Sigmoid colon (tissue), 6 donors: ENCODE measurements at regions not wholly inside any gene's neighbourhood (a gene's known extent, or its start where the extent isn't known, plus 50 kb on each side); places are given as distances from the start of the nearest gene placed in this dataset.

Experiments used
- DNase-seq: peaks from one replicate; pipeline ENCODE4 v3.0.0-alpha.2; 2019
- H3K27ac ChIP-seq, 4 donors: fragments of 200-600 bp; sonication (generic); one replicate each; pipeline ENCODE4 v1.5.1; 2016 to 2019; ENCODE audit warnings: mild to moderate bottlenecking in 1 of 4
- H3K27me3 ChIP-seq, 3 donors: fragments of 200-600 bp; sonication (generic); one replicate each; pipeline ENCODE4 v1.5.1; 2019; ENCODE audit warnings: mild to moderate bottlenecking in 1 of 3
- H3K36me3 ChIP-seq, 4 donors: fragments of 200-600 bp; sonication (generic); one replicate each; pipeline ENCODE4 v1.5.1; 2016 to 2019
- H3K4me1 ChIP-seq, 4 donors: fragments of 200-600 bp; sonication (generic); one replicate each; pipeline ENCODE4 v1.5.1; 2017 to 2019
- H3K4me3 ChIP-seq, 4 donors: fragments of 200-600 bp; sonication (generic); one replicate each; pipeline ENCODE4 v1.5.1; 2017 to 2019; ENCODE audit warnings: mild to moderate bottlenecking in 2 of 4, moderate library complexity in 1 of 4
- H3K9me3 ChIP-seq, 4 donors: fragments of 200-600 bp in 3 of 4; sonication (generic) in 3 of 4; one replicate each; pipeline versions ENCODE4 v1.5.1 to v1.6.1; 2013 to 2019
- CTCF ChIP-seq, 4 experiments: fragments of 450-650 bp in 3 of 4; fragments of 200-600 bp in 1 of 4; IDR thresholded peaks; one replicate each; pipeline ENCODE4 v1.5.1; 2016 to 2019; ENCODE audit warnings: antibody characterized with exemption in 4 of 4, mild to moderate bottlenecking in 3 of 4, moderate library complexity in 2 of 4
- EP300 ChIP-seq, 4 donors: sonication (generic); formaldehyde crosslinking; IDR thresholded peaks; one replicate each; pipeline ENCODE4 v1.6.1; 2017; ENCODE audit warnings: antibody characterized with exemption in 4 of 4
- POLR2A ChIP-seq, 2 donors: fragments of 450-650 bp; IDR thresholded peaks; one replicate each; pipeline ENCODE4 v1.6.1; 2016; ENCODE audit warnings: antibody characterized with exemption in 2 of 2, mild to moderate bottlenecking in 2 of 2, moderate library complexity in 2 of 2
- POLR2AphosphoS5 ChIP-seq, 4 donors: sonication (generic); formaldehyde crosslinking; IDR thresholded peaks; one replicate each; pipeline ENCODE4 v1.6.1; 2017; ENCODE audit warnings: antibody characterized with exemption in 4 of 4
- WGBS, 2 donors: extraction: QIAGEN DNeasy Blood & Tissue Kit; methylation state at CpG; one replicate each; pipeline ENCODE4 v1.1.7; 2013; 5-methylcytosine and 5-hydroxymethylcytosine counted together
- intact Hi-C: fragments of 100-400 bp; cut with DNase I; formaldehyde crosslinking; loops from one replicate; pipeline ENCODE4 v1.15.1; 2023
- donor health status: healthy with polysubstance abuse.
- donor health status: healthy.

- no peak for DNase-seq
- Histone ChIP-seq H3K36me3 (no peaks in the 10 kb centered on the region), H3K4me1 (no peaks in the 10 kb centered on the region), H3K9me3 (no peaks in the 10 kb centered on the region), H3K4me3 (no peak overlapping the region), H3K27ac (no peak overlapping the region), H3K27me3 (no peaks in the 10 kb centered on the region)
- 75 to 86% methylated on average over 14 of the region's 14 CpGs for WGBS, 2 donors
- no peak for TF ChIP-seq CTCF (IDR thresholded peaks at IDR 0.05)
- TF ChIP-seq POLR2AphosphoS5 (IDR thresholded peaks at IDR 0.05) = no peak
- no peak for TF ChIP-seq EP300 (IDR thresholded peaks at IDR 0.05)
- no peak for TF ChIP-seq POLR2A (IDR thresholded peaks at IDR 0.05)
- intact Hi-C loops = no loop called here
These were observed 111.5 kb upstream of the USP24 start for GRCh38 chr1:55326496-55327243.

- no peak overlapping the region for H3K27ac ChIP-seq
- no peak for DNase-seq
- H3K9me3 ChIP-seq = no peaks in the 10 kb centered on the region
- H3K4me1 ChIP-seq = no peaks in the 10 kb centered on the region
- H3K4me3 ChIP-seq = no peak overlapping the region
- intact Hi-C loops = no loop called here
- WGBS, 2 donors = 87 to 91% methylated on average over 6 of the region's 6 CpGs
- TF ChIP-seq POLR2A (IDR thresholded peaks at IDR 0.05) (no peak), POLR2AphosphoS5 (IDR thresholded peaks at IDR 0.05) (no peak), EP300 (IDR thresholded peaks at IDR 0.05) (no peak), CTCF (IDR thresholded peaks at IDR 0.05) (no peak)
- no peaks in the 10 kb centered on the region for H3K27me3 ChIP-seq
- H3K36me3 ChIP-seq = no peaks in the 10 kb centered on the region
These were observed 108.6 kb upstream of the USP24 start for GRCh38 chr1:55323760-55324159.

GRCh38 chr1:55322842-55323241 is 107.7 kb upstream of the USP24 start:
- Histone ChIP-seq H3K9me3 (no peaks in the 10 kb centered on the region), H3K36me3 (no peaks in the 10 kb centered on the region), H3K27me3 (no peaks in the 10 kb centered on the region), H3K27ac (no peak overlapping the region), H3K4me3 (no peak overlapping the region), H3K4me1 (peaks cover 0 to 2% (median 0%) of the 10 kb centered on the region in 4 donors)
- WGBS, 2 donors = 78 to 88% methylated on average over 1 of the region's 1 CpG
- DNase-seq = no peak
- TF ChIP-seq EP300 (IDR thresholded peaks at IDR 0.05) = no peak
- TF ChIP-seq POLR2A (IDR thresholded peaks at IDR 0.05) = no peak
- no peak for TF ChIP-seq POLR2AphosphoS5 (IDR thresholded peaks at IDR 0.05)
- no peak for TF ChIP-seq CTCF (IDR thresholded peaks at IDR 0.05)
- intact Hi-C loops = no loop called here

GRCh38 chr1:55321942-55322341 is 106.8 kb upstream of the USP24 start:
- no peak overlapping the region for H3K27ac ChIP-seq
- TF ChIP-seq POLR2A (IDR thresholded peaks at IDR 0.05) = no peak
- TF ChIP-seq EP300 (IDR thresholded peaks at IDR 0.05) = no peak
- H3K4me1 ChIP-seq = peaks cover 0 to 3% (median 0%) of the 10 kb centered on the region in 4 donors
- H3K9me3 ChIP-seq = no peaks in the 10 kb centered on the region
- H3K27me3 ChIP-seq = no peaks in the 10 kb centered on the region
- whole genome bisulfite sequencing, 2 donors = 59 to 66% methylated on average over 2 of the region's 2 CpGs
- no peaks in the 10 kb centered on the region for H3K36me3 ChIP-seq
- no peak overlapping the region for H3K4me3 ChIP-seq
- intact Hi-C loops = no loop called here
- DNase-seq = no peak

- no peaks in the 10 kb centered on the region for H3K27me3 ChIP-seq
- H3K9me3 ChIP-seq = no peaks in the 10 kb centered on the region
- H3K27ac ChIP-seq = no peak overlapping the region
- H3K36me3 ChIP-seq = no peaks in the 10 kb centered on the region
- intact Hi-C loops = no loop called here
- 91 to 92% methylated on average over 2 of the region's 2 CpGs for WGBS, 2 donors
- H3K4me1 ChIP-seq = peaks cover 0 to 3% (median 0%) of the 10 kb centered on the region in 4 donors
- DNase-seq = no peak
- no peak for TF ChIP-seq POLR2AphosphoS5 (IDR thresholded peaks at IDR 0.05)
- no peak overlapping the region for H3K4me3 ChIP-seq
These were observed 105.7 kb upstream of the USP24 start for GRCh38 chr1:55320891-55321290.
